ENCODE measurements at regions not wholly inside any gene's neighbourhood (a gene's known extent, or its start where the extent isn't known, plus 50 kb on each side); places are given as distances from the start of the nearest gene placed in this dataset.

DNA sequence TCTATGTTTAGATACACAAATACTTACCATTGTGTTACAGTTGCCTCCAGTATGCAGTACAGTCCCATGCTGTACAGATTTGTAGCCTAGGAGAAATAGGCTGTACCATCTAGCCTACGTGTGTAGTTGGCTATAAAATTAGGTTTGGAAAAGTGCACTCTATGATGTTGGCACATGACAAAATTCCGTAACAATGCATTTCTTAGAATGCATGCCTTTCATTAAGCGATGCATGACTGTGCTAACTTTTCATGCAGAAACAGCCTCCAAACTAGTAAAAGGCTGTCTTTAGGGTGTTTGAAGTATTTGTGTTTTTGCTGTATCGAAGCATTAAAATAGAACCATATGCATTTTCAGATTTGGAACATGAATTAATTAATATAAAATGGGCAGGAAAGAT lies 157.9 kb downstream of the RMI1 start:
- TF ChIP-seq YY1 (IDR thresholded peaks at IDR 0.05; ENCODE audit: low read depth) = no peak
- TF ChIP-seq, protein P1, sequence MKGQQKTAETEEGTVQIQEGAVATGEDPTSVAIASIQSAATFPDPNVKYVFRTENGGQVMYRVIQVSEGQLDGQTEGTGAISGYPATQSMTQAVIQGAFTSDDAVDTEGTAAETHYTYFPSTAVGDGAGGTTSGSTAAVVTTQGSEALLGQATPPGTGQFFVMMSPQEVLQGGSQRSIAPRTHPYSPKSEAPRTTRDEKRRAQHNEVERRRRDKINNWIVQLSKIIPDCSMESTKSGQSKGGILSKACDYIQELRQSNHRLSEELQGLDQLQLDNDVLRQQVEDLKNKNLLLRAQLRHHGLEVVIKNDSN (IDR thresholded peaks at IDR 0.05; ENCODE audit: borderline replicate concordance, low read depth) = no peak
- TF ChIP-seq RAD21 (IDR thresholded peaks at IDR 0.05; ENCODE audit: low read length) = no peak
- TF ChIP-seq, protein P2, sequence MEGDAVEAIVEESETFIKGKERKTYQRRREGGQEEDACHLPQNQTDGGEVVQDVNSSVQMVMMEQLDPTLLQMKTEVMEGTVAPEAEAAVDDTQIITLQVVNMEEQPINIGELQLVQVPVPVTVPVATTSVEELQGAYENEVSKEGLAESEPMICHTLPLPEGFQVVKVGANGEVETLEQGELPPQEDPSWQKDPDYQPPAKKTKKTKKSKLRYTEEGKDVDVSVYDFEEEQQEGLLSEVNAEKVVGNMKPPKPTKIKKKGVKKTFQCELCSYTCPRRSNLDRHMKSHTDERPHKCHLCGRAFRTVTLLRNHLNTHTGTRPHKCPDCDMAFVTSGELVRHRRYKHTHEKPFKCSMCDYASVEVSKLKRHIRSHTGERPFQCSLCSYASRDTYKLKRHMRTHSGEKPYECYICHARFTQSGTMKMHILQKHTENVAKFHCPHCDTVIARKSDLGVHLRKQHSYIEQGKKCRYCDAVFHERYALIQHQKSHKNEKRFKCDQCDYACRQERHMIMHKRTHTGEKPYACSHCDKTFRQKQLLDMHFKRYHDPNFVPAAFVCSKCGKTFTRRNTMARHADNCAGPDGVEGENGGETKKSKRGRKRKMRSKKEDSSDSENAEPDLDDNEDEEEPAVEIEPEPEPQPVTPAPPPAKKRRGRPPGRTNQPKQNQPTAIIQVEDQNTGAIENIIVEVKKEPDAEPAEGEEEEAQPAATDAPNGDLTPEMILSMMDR (IDR thresholded peaks at IDR 0.05) = no peak
- no peak for TF ChIP-seq POLR2AphosphoS5 (IDR thresholded peaks at IDR 0.05; ENCODE audit: low read depth, low read length)
- TF ChIP-seq MEF2A (IDR thresholded peaks at IDR 0.05; ENCODE audit: borderline replicate concordance, low read depth) = no peak
- TF ChIP-seq TAF1 (IDR thresholded peaks at IDR 0.05; ENCODE audit: borderline replicate concordance, low read depth, low read length) = no peak
- no peak for TF ChIP-seq GATA2 (CRISPR knock-in tag; IDR thresholded peaks at IDR 0.05)

All from SK-N-SH (cell line).